Prostate gland (tissue), 2 donors: ENCODE measurements at regions not wholly inside any gene's neighbourhood (a gene's known extent, or its start where the extent isn't known, plus 50 kb on each side); places are given as distances from the start of the nearest gene placed in this dataset.

Experiments used
- DNase-seq: peaks from one replicate; pipeline ENCODE4 v3.0.0-alpha.2; 2019; ENCODE audit warnings: low spot score
- H3K27ac ChIP-seq, 2 donors: fragments of 200-600 bp; sonication (generic); 2 replicates each; pipeline ENCODE4 v1.5.1; 2017 to 2019
- H3K27me3 ChIP-seq: fragments of 200-600 bp; sonication (generic); replicated peaks from 2 replicates; pipeline ENCODE4 v1.5.1; 2019; ENCODE audit not compliant: insufficient read depth
- H3K36me3 ChIP-seq, 2 donors: fragments of 200-600 bp; sonication (generic); 1 replicate in 1 of 2; 2 replicates in 1 of 2; pipeline versions ENCODE4 v1.5.1 to v1.8.1; 2017 to 2019
- H3K4me1 ChIP-seq: fragments of 200-600 bp; sonication (generic); replicated peaks from 2 replicates; pipeline ENCODE4 v1.5.1; 2019
- H3K4me3 ChIP-seq, 2 donors: fragments of 200-600 bp; sonication (generic); 2 replicates each; pipeline ENCODE4 v1.5.1; 2017 to 2019
- H3K9me3 ChIP-seq: fragments of 200-600 bp; sonication (generic); 2 replicates; pipeline ENCODE4 v1.5.1; 2017
- POLR2A ChIP-seq: fragments of 450-650 bp; IDR thresholded peaks from one replicate; pipeline ENCODE4 v1.6.1; 2016; ENCODE audit warnings: antibody characterized with exemption, mild to moderate bottlenecking
- POLR2AphosphoS5 ChIP-seq: sonication (generic); formaldehyde crosslinking; IDR thresholded peaks from one replicate; pipeline ENCODE4 v1.6.1; 2017; ENCODE audit warnings: antibody characterized with exemption
- WGBS: methylation state at CpG from one replicate; pipeline ENCODE4 v1.1.5; 2018; 5-methylcytosine and 5-hydroxymethylcytosine counted together
- intact Hi-C: fragments of 100-400 bp; cut with DNase I; formaldehyde crosslinking; loops from one replicate; pipeline ENCODE4 v1.14.2; 2022
- TF ChIP-seq, protein P1 (sequence below), 4 experiments: fragments of 200-600 bp in 2 of 4; fragments of 450-650 bp in 2 of 4; sonication (generic) in 2 of 4; IDR thresholded peaks; 1 replicate in 3 of 4; 2 replicates in 1 of 4; pipeline ENCODE4 v1.5.1; 2016 to 2019; ENCODE audit warnings: antibody characterized with exemption in 4 of 4, mild to moderate bottlenecking in 2 of 4, moderate library complexity in 2 of 4

DNA sequence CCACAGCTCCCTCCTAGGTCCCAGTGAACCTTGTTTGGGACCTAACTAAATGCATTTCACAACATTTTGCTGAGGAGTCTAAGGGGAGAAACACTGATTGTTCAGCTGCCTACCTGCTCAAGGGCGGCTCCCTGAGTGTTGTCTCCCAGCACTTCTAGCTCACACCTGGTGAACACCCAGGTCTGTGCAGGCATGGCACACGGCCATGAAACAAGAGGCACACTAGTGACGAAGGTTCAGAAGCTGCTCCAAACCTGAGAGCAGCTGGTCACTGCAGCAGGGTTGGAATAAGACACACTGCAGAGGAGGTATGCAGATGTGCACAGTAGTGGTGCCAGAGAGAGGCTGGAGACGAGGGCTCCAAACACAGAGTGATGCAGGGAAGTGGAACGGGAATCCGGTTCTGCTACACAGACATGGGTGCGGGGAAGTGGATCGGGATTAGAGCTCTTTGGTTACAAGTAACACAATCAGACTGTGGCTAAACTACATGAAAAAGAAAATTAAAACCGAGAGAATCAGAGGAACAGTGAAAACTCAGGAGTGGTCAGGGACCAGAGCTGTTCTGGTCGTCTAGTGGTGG is 486.1 kb upstream of the CDH4 start:
- intact Hi-C loops, result no loop called here
- H3K9me3 ChIP-seq, result no peaks in the 10 kb centered on the region
- H3K36me3 ChIP-seq, result no peaks in the 10 kb centered on the region
- H3K4me1 ChIP-seq, result no peaks in the 10 kb centered on the region
- no peak for TF ChIP-seq POLR2AphosphoS5
- TF ChIP-seq, protein P1, sequence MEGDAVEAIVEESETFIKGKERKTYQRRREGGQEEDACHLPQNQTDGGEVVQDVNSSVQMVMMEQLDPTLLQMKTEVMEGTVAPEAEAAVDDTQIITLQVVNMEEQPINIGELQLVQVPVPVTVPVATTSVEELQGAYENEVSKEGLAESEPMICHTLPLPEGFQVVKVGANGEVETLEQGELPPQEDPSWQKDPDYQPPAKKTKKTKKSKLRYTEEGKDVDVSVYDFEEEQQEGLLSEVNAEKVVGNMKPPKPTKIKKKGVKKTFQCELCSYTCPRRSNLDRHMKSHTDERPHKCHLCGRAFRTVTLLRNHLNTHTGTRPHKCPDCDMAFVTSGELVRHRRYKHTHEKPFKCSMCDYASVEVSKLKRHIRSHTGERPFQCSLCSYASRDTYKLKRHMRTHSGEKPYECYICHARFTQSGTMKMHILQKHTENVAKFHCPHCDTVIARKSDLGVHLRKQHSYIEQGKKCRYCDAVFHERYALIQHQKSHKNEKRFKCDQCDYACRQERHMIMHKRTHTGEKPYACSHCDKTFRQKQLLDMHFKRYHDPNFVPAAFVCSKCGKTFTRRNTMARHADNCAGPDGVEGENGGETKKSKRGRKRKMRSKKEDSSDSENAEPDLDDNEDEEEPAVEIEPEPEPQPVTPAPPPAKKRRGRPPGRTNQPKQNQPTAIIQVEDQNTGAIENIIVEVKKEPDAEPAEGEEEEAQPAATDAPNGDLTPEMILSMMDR (IDR thresholded peaks at IDR 0.05), result no peak
- no peak for TF ChIP-seq POLR2A
- H3K27me3 ChIP-seq, result peaks cover 4% of the 10 kb centered on the region
- H3K4me3 ChIP-seq, result no peak overlapping the region
- 68% methylated on average over 9 of the region's 10 CpGs for WGBS
- DNase-seq, result no peak
- no peak overlapping the region for H3K27ac ChIP-seq

DNA sequence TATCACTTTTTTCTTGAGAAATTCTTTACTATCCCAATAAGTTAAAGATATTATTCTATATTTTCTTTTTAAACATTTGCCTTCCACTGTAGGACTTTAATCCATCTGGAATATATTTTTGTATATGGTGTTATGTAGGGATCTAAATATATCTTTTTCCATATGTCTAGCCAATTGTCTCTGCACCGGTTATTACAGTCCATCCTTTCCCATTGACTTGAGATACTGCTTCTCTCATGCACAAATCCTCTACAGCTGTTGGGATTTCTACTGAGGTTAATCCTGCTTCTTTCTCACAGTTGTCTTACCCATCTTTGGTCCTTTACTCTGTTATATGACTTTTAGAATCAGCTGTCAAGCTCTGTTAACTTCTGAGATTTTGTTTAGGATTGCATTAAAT is 483.8 kb upstream of the CDH4 start:
- Histone ChIP-seq H3K4me1 (no peaks in the 10 kb centered on the region), H3K9me3 (no peaks in the 10 kb centered on the region), H3K27ac (no peak overlapping the region), H3K27me3 (no peaks in the 10 kb centered on the region), H3K4me3 (no peak overlapping the region), H3K36me3 (no peaks in the 10 kb centered on the region)
- TF ChIP-seq POLR2A (no peak), POLR2AphosphoS5 (no peak)
- TF ChIP-seq, protein P1 (IDR thresholded peaks at IDR 0.05), result no peak
- 90% methylated on average over 1 of the region's 1 CpG for WGBS
- intact Hi-C loops, result no loop called here
- DNase-seq, result no peak

DNA sequence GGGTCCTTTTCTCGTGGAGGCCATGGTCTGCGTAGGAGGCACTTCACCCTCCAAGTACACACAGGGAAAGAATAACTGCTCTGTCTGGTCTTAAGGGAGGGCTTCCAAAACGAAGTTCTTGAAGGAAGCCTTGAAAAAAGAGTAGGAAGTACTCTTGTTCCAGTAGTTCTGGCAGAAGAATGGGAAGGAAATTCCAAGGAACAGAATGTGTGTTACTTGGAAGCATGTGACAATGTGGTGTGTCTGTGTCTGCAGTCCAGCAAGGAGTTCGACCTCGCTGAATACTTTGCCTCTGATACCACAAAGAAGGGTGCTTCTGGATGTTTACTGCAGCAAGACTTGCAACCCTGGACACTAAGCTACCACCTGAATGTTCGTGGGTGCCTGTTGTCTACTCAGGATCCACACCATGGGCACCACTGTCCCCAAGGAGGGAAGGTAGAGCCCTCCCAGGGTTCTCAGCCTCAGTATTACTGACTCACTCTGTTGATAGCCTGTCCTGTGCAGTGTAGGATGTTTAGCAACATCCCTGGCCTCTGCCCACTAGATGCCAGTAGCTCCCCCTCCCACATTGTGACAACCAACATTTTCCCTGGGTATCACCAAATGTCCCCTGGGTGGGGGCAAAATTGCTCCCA is 471.6 kb upstream of the CDH4 start:
- TF ChIP-seq, protein P1 (IDR thresholded peaks at IDR 0.05), result no peak
- TF ChIP-seq POLR2A, result no peak
- no peak for TF ChIP-seq POLR2AphosphoS5
- no peaks in the 10 kb centered on the region for H3K4me1 ChIP-seq
- H3K4me3 ChIP-seq, result no peak overlapping the region
- DNase-seq, result no peak
- H3K27me3 ChIP-seq, result no peaks in the 10 kb centered on the region
- no peaks in the 10 kb centered on the region for H3K36me3 ChIP-seq
- no peaks in the 10 kb centered on the region for H3K9me3 ChIP-seq
- 65% methylated on average over 6 of the region's 6 CpGs for WGBS
- intact Hi-C loops, result no loop called here
- no peak overlapping the region for H3K27ac ChIP-seq

DNA sequence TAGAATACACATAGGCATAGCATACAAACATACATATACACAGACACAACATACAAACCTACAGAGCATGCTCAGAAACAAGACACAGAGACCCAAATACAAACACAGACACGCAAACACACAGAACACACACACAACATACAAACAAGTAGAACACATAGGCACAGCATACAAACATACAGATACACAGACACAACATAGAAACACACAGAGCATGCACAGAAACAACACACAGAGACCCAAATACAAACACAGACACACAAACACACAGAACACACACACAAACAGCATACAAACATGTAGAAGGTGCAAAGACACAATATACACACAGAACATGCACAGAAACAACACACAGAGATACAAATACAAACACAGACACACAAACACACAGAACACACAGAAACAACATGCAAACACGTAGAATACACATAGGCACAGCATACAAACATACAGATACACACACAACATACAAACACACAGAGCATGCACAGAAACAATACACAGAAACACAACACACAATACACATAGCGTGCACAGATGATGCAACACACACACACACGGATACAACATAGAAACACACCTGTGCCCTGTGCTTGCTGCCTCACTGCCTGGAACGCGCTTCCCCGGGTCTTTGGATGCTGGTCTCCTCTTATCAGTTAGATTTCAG is 469.0 kb upstream of the CDH4 start:
- DNase-seq, result no peak
- no peak overlapping the region for H3K27ac ChIP-seq
- H3K4me1 ChIP-seq, result no peaks in the 10 kb centered on the region
- intact Hi-C loops, result no loop called here
- H3K27me3 ChIP-seq, result no peaks in the 10 kb centered on the region
- WGBS, result 85% methylated on average over 7 of the region's 7 CpGs
- H3K9me3 ChIP-seq, result no peaks in the 10 kb centered on the region
- H3K4me3 ChIP-seq, result no peak overlapping the region
- no peak for TF ChIP-seq POLR2AphosphoS5
- TF ChIP-seq, protein P1 (IDR thresholded peaks at IDR 0.05), result no peak
- TF ChIP-seq POLR2A, result no peak
- no peaks in the 10 kb centered on the region for H3K36me3 ChIP-seq
